ENCODE measurements at regions not wholly inside any gene's neighbourhood (a gene's known extent, or its start where the extent isn't known, plus 50 kb on each side); places are given as distances from the start of the nearest gene placed in this dataset.

DNA sequence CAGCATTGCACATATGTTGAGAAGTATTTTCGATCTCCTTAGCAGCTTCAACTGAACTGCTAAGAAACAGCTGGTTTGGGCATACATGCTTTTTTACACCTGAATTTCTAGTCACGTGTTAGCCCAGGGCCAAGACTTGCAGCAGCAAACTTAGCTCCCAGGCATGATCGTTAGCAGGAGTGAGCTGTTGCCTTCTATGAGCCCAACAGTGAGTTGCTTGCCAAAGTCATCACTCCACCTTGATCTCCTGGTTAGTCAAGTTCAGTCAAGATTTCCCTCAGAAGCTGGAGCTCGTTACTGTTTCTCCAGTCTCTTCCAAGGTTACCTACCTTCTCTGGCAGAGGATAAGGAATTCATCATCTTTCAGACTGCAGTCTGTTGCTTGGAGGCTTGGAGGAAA is 100.4 kb upstream of the SEMA6D start:
- DNase-seq (no peak), FAIRE-seq (no peak)
- TF ChIP-seq, protein P1, sequence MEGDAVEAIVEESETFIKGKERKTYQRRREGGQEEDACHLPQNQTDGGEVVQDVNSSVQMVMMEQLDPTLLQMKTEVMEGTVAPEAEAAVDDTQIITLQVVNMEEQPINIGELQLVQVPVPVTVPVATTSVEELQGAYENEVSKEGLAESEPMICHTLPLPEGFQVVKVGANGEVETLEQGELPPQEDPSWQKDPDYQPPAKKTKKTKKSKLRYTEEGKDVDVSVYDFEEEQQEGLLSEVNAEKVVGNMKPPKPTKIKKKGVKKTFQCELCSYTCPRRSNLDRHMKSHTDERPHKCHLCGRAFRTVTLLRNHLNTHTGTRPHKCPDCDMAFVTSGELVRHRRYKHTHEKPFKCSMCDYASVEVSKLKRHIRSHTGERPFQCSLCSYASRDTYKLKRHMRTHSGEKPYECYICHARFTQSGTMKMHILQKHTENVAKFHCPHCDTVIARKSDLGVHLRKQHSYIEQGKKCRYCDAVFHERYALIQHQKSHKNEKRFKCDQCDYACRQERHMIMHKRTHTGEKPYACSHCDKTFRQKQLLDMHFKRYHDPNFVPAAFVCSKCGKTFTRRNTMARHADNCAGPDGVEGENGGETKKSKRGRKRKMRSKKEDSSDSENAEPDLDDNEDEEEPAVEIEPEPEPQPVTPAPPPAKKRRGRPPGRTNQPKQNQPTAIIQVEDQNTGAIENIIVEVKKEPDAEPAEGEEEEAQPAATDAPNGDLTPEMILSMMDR (IDR thresholded peaks at IDR 0.05; ENCODE audit: borderline replicate concordance, extremely low read depth, insufficient read depth), result no peak
- no peaks in the 10 kb centered on the region for H3K4me1 ChIP-seq (ENCODE audit: control insufficient read depth in 2 of 3, insufficient read depth in 2 of 3, low read depth in 1 of 3, low read length in 3 of 3)
- H3K36me3 ChIP-seq (ENCODE audit: control insufficient read depth in 2 of 3, insufficient read depth in 3 of 3, low read length in 3 of 3), result no peaks in the 10 kb centered on the region
- no peak overlapping the region for H3K9ac ChIP-seq (ENCODE audit: low read length in 3 of 3)
- no peak overlapping the region for H3K4me3 ChIP-seq (ENCODE audit: low read length in 3 of 3)
- no peaks in the 10 kb centered on the region for H3K27me3 ChIP-seq (ENCODE audit: control insufficient read depth, insufficient read depth, low read length)
- intact Hi-C loops (cut with DNase I), result no loop called here
- H3K9me3 ChIP-seq (ENCODE audit: control insufficient read depth in 2 of 3, insufficient read depth in 1 of 3, low read length in 3 of 3), result no peaks in the 10 kb centered on the region
- H3K27ac ChIP-seq (ENCODE audit: low read depth in 2 of 2, low read length in 2 of 2), result no peak overlapping the region

GRCh38 chr15:47618241-47618640 is 99.1 kb upstream of the SEMA6D start:
- no peaks in the 10 kb centered on the region for H3K36me3 ChIP-seq (ENCODE audit: control insufficient read depth in 2 of 3, insufficient read depth in 3 of 3, low read length in 3 of 3)
- intact Hi-C loops (cut with DNase I), result no loop called here
- H3K27me3 ChIP-seq (ENCODE audit: control insufficient read depth, insufficient read depth, low read length), result no peaks in the 10 kb centered on the region
- no peaks in the 10 kb centered on the region for H3K4me1 ChIP-seq (ENCODE audit: control insufficient read depth in 2 of 3, insufficient read depth in 2 of 3, low read depth in 1 of 3, low read length in 3 of 3)
- no peak overlapping the region for H3K4me3 ChIP-seq (ENCODE audit: low read length in 3 of 3)
- no peak for DNase-seq
- no peak overlapping the region for H3K27ac ChIP-seq (ENCODE audit: low read depth in 2 of 2, low read length in 2 of 2)
- TF ChIP-seq, protein P1 (IDR thresholded peaks at IDR 0.05; ENCODE audit: borderline replicate concordance, extremely low read depth, insufficient read depth), result no peak
- no peak overlapping the region for H3K9ac ChIP-seq (ENCODE audit: low read length in 3 of 3)
- H3K9me3 ChIP-seq (ENCODE audit: control insufficient read depth in 2 of 3, insufficient read depth in 1 of 3, low read length in 3 of 3), result no peaks in the 10 kb centered on the region
- no peak for FAIRE-seq

DNA sequence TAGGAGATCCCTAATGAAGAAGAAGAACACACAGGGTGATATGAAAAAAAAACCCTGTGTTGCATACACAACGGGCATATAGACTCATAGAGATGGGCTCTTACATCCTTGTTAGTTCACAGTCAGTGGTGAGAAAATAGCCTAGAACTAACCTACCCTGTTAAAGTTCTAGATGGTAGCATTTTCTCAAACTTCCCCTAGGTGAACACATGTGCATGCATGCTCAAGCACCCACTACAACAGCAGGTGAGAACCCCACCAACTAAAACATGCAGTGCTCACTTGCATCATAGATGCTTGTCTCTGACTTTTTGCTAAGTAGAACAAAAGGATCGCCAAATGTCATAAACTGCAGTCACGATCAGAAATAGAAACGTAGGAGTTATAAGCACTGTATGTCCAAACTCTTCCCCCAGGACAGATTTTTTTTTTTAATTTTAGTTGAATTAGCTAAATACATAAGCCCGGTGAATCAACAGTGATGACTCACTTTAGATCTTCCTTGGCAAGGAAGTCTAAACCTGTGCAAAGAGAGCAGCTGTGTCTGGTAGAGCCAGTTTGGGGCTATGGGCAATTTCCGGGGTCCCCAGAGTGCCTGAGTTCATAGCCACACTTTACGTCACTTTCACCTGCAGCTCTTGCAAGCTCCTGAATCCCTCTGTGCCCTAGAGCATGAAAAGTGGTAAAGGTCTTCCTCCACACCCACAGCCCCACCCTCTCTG is 96.2 kb upstream of the SEMA6D start:
- DNase-seq (no peak), FAIRE-seq (no peak)
- intact Hi-C loops (cut with DNase I), result no loop called here

More for the DNA sequence above, 96.2 kb upstream of the SEMA6D start:
- Histone ChIP-seq H3K4me3 (ENCODE audit: low read length in 3 of 3) (no peak overlapping the region), H3K9me3 (ENCODE audit: control insufficient read depth in 2 of 3, insufficient read depth in 1 of 3, low read length in 3 of 3) (no peaks in the 10 kb centered on the region), H3K9ac (ENCODE audit: low read length in 3 of 3) (no peak overlapping the region), H3K4me1 (ENCODE audit: control insufficient read depth in 2 of 3, insufficient read depth in 2 of 3, low read depth in 1 of 3, low read length in 3 of 3) (no peaks in the 10 kb centered on the region), H3K27me3 (ENCODE audit: control insufficient read depth, insufficient read depth, low read length) (no peaks in the 10 kb centered on the region), H3K27ac (ENCODE audit: low read depth in 2 of 2, low read length in 2 of 2) (no peak overlapping the region), H3K36me3 (ENCODE audit: control insufficient read depth in 2 of 3, insufficient read depth in 3 of 3, low read length in 3 of 3) (no peaks in the 10 kb centered on the region)
- TF ChIP-seq, protein P1 (IDR thresholded peaks at IDR 0.05; ENCODE audit: borderline replicate concordance, extremely low read depth, insufficient read depth), result no peak
